NB4 (cell line): ENCODE measurements at regions not wholly inside any gene's neighbourhood (a gene's known extent, or its start where the extent isn't known, plus 50 kb on each side); places are given as distances from the start of the nearest gene placed in this dataset.

Source experiments
- MYC ChIP-seq: IDR thresholded peaks from 2 replicates; pipeline ENCODE4 v1.6.1; 2011; ENCODE audit warnings: low read depth, low read length
- TF ChIP-seq, protein P1 (sequence below): IDR thresholded peaks from one replicate; pipeline ENCODE4 v1.5.1; 2012; ENCODE audit warnings: low read depth, low read length

DNA sequence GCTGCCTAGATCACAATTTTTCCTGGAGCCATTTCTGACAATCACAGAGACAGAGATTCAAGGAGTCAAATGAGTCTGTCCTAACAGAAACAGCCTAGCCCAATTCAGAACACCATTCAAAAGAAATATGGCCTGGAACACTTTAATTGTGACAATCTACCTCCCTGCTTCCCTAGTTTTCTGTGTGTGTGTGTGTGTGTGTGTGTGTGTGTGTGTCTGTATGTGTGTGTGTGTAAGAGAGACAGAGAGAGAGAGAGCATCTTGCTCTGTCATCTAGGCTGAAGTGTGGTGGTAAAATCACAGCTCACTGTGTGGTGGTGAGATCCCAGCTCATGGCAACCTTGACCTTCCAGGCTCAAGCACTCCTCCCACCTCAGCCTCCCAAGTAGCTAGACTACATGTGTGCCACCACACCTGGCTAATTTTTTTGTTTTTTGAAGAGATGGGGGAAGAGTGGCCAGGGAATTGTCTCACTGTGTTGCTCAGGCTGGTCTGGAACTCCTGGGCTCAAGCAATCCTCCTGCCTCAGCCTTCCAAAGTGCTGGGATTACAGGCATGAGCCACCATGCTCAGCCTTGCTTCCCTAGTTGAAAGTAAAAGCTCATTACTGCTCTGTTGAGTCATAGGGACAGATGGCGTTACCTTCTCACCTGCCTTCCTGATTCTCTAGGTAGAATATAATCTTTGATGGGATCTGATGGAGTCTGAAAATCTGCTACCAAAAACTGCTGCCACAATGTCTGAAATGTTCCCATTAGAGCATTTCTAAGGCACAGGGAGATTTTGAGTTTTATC is 89.6 kb upstream of the BEND6 start:
- no peak for TF ChIP-seq MYC
- TF ChIP-seq, protein P1, sequence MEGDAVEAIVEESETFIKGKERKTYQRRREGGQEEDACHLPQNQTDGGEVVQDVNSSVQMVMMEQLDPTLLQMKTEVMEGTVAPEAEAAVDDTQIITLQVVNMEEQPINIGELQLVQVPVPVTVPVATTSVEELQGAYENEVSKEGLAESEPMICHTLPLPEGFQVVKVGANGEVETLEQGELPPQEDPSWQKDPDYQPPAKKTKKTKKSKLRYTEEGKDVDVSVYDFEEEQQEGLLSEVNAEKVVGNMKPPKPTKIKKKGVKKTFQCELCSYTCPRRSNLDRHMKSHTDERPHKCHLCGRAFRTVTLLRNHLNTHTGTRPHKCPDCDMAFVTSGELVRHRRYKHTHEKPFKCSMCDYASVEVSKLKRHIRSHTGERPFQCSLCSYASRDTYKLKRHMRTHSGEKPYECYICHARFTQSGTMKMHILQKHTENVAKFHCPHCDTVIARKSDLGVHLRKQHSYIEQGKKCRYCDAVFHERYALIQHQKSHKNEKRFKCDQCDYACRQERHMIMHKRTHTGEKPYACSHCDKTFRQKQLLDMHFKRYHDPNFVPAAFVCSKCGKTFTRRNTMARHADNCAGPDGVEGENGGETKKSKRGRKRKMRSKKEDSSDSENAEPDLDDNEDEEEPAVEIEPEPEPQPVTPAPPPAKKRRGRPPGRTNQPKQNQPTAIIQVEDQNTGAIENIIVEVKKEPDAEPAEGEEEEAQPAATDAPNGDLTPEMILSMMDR, result no peak
